ENCODE measurements at regions not wholly inside any gene's neighbourhood (a gene's known extent, or its start where the extent isn't known, plus 50 kb on each side); places are given as distances from the start of the nearest gene placed in this dataset.
"Not testable (repeated sequence)": the region's sequence is repeated elsewhere in the genome, so short reads cannot be mapped to it uniquely, and the experiment has no call there.

GRCh38 chr20:47926731-47927130 is 141.4 kb upstream of the SULF2 start:
- peaks cover 43% of the 10 kb centered on the region for H3K27me3 ChIP-seq (ENCODE audit: low read depth, low read length)
- H3K79me2 ChIP-seq (ENCODE audit: low read length): no peaks in the 10 kb centered on the region
- H3K9me3 ChIP-seq (ENCODE audit: insufficient read depth, low read length): no peaks in the 10 kb centered on the region
- H3K9ac ChIP-seq (ENCODE audit: low read length): no peak overlapping the region
- no peak for TF ChIP-seq EZH2phosphoT487 (IDR thresholded peaks at IDR 0.05; ENCODE audit: low read depth)
- TF ChIP-seq, protein P1, sequence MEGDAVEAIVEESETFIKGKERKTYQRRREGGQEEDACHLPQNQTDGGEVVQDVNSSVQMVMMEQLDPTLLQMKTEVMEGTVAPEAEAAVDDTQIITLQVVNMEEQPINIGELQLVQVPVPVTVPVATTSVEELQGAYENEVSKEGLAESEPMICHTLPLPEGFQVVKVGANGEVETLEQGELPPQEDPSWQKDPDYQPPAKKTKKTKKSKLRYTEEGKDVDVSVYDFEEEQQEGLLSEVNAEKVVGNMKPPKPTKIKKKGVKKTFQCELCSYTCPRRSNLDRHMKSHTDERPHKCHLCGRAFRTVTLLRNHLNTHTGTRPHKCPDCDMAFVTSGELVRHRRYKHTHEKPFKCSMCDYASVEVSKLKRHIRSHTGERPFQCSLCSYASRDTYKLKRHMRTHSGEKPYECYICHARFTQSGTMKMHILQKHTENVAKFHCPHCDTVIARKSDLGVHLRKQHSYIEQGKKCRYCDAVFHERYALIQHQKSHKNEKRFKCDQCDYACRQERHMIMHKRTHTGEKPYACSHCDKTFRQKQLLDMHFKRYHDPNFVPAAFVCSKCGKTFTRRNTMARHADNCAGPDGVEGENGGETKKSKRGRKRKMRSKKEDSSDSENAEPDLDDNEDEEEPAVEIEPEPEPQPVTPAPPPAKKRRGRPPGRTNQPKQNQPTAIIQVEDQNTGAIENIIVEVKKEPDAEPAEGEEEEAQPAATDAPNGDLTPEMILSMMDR (IDR thresholded peaks at IDR 0.05; ENCODE audit: low read depth, low read length): no peak
- H3K36me3 ChIP-seq (replicated peaks; ENCODE audit: low read depth, low read length): no peaks in the 10 kb centered on the region
- no peak overlapping the region for H2AFZ ChIP-seq (ENCODE audit: low read depth, low read length)
- no peak overlapping the region for H3K4me2 ChIP-seq (ENCODE audit: low read length)
- no peaks in the 10 kb centered on the region for H4K20me1 ChIP-seq (ENCODE audit: insufficient read depth, low read length)
- H3K27ac ChIP-seq (ENCODE audit: low read length): no peak overlapping the region
- H3K4me1 ChIP-seq (ENCODE audit: low read length): no peaks in the 10 kb centered on the region
- no peak overlapping the region for H3K4me3 ChIP-seq (ENCODE audit: low read length)

GRCh38 chr20:47925593-47925992 is 140.3 kb upstream of the SULF2 start:
- H3K4me1 ChIP-seq (ENCODE audit: low read length): no peaks in the 10 kb centered on the region
- H3K4me2 ChIP-seq (ENCODE audit: low read length): no peak overlapping the region
- no peak overlapping the region for H2AFZ ChIP-seq (ENCODE audit: low read depth, low read length)
- H3K79me2 ChIP-seq (ENCODE audit: low read length): no peaks in the 10 kb centered on the region
- peaks cover 48% of the 10 kb centered on the region for H3K27me3 ChIP-seq (ENCODE audit: low read depth, low read length)
- H4K20me1 ChIP-seq (ENCODE audit: insufficient read depth, low read length): no peaks in the 10 kb centered on the region
- no peak for TF ChIP-seq EZH2phosphoT487 (IDR thresholded peaks at IDR 0.05; ENCODE audit: low read depth)
- TF ChIP-seq, protein P1 (IDR thresholded peaks at IDR 0.05; ENCODE audit: low read depth, low read length): no peak
- no peaks in the 10 kb centered on the region for H3K36me3 ChIP-seq (replicated peaks; ENCODE audit: low read depth, low read length)
- no peak overlapping the region for H3K9ac ChIP-seq (ENCODE audit: low read length)
- H3K4me3 ChIP-seq (ENCODE audit: low read length): no peak overlapping the region
- no peaks in the 10 kb centered on the region for H3K9me3 ChIP-seq (ENCODE audit: insufficient read depth, low read length)
- no peak overlapping the region for H3K27ac ChIP-seq (ENCODE audit: low read length)

DNA sequence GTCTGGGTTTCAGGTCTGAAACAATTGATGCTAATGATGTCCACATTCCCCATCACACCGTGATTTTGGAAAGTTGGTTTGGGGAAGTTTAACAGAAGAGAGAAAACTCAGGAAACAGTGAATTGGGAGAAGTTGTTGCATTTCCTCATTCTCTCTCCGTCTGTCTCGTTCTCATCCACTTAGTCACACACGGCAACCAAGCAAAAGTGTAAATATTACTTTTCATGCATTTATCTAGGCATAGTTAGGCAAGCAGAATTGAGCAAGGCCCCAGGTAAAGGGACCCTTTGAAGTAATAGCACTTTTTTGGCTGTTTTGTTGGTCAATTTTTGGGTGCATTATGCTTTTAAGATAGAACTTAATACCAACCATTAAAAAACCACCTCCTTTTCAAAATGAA is 137.0 kb upstream of the SULF2 start:
- no peak overlapping the region for H3K4me3 ChIP-seq (ENCODE audit: low read length)
- H3K36me3 ChIP-seq (replicated peaks; ENCODE audit: low read depth, low read length): peaks cover 3% of the 10 kb centered on the region
- H2AFZ ChIP-seq (ENCODE audit: low read depth, low read length): no peak overlapping the region
- peaks cover 56% of the 10 kb centered on the region for H3K27me3 ChIP-seq (ENCODE audit: low read depth, low read length)
- H3K9me3 ChIP-seq (ENCODE audit: insufficient read depth, low read length): peaks cover 15% of the 10 kb centered on the region
- no peak overlapping the region for H3K9ac ChIP-seq (ENCODE audit: low read length)
- H3K4me2 ChIP-seq (ENCODE audit: low read length): no peak overlapping the region
- no peaks in the 10 kb centered on the region for H3K4me1 ChIP-seq (ENCODE audit: low read length)
- H3K27ac ChIP-seq (ENCODE audit: low read length): no peak overlapping the region
- TF ChIP-seq, protein P1 (IDR thresholded peaks at IDR 0.05; ENCODE audit: low read depth, low read length): no peak
- no peak for TF ChIP-seq EZH2phosphoT487 (IDR thresholded peaks at IDR 0.05; ENCODE audit: low read depth)
- H3K79me2 ChIP-seq (ENCODE audit: low read length): no peaks in the 10 kb centered on the region
- H4K20me1 ChIP-seq (ENCODE audit: insufficient read depth, low read length): no peaks in the 10 kb centered on the region

DNA sequence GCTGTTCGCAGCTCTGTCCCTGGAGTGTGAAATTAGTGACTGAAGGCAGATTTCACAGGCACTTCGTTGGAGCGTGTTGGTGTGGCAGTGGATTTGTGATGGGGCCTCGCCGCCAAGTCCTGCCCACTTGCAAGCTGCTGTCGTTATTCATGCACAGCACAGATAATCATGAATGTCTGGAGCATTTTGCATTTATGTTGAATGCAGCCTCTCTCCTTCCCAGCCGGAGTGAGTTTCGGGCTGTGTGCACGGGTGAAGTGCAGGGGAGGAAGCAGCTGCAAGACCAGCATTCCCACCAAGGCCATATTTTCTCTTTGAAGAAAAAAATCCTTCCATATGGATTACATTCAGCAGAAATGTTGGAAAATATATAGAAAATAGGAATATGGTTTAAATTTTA is 136.5 kb upstream of the SULF2 start:
- not testable (repeated sequence) for H3K36me3 ChIP-seq (replicated peaks; ENCODE audit: low read depth, low read length); H2AFZ ChIP-seq (ENCODE audit: low read depth, low read length); H3K4me2 ChIP-seq (ENCODE audit: low read length); H3K27ac ChIP-seq (ENCODE audit: low read length); H4K20me1 ChIP-seq (ENCODE audit: insufficient read depth, low read length); H3K4me1 ChIP-seq (ENCODE audit: low read length); H3K79me2 ChIP-seq (ENCODE audit: low read length); H3K9ac ChIP-seq (ENCODE audit: low read length); H3K4me3 ChIP-seq (ENCODE audit: low read length)
- peaks cover 56% of the 10 kb centered on the region for H3K27me3 ChIP-seq (ENCODE audit: low read depth, low read length)
- H3K9me3 ChIP-seq (ENCODE audit: insufficient read depth, low read length): peaks cover 20% of the 10 kb centered on the region

DNA sequence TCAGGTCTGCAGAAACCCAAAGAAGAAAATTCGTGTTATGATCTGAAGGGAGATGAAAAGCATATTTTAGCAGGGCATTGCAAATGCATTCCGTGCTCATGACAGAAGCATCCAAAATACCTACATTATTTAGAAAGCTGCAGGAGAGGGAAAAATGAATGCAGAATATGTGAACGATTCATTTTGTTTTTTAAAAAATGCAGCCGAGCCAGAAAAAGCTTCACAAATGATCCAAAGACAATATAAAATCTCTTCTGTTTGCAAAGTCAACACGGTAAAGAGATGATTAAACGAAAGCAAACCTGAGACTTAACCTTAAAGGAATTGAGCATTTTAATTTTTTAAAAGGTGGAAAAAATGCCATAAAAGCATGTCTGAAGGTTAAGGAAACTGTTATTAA is 136.1 kb upstream of the SULF2 start:
- H3K27ac ChIP-seq (ENCODE audit: low read length): no peak overlapping the region
- no peak overlapping the region for H3K9ac ChIP-seq (ENCODE audit: low read length)
- H3K36me3 ChIP-seq (replicated peaks; ENCODE audit: low read depth, low read length): peaks cover 3% of the 10 kb centered on the region
- H3K4me2 ChIP-seq (ENCODE audit: low read length): no peak overlapping the region
- TF ChIP-seq, protein P1 (IDR thresholded peaks at IDR 0.05; ENCODE audit: low read depth, low read length): no peak
- TF ChIP-seq EZH2phosphoT487 (IDR thresholded peaks at IDR 0.05; ENCODE audit: low read depth): no peak
- H3K27me3 ChIP-seq (ENCODE audit: low read depth, low read length): peaks cover 56% of the 10 kb centered on the region
- H4K20me1 ChIP-seq (ENCODE audit: insufficient read depth, low read length): no peaks in the 10 kb centered on the region
- H3K79me2 ChIP-seq (ENCODE audit: low read length): no peaks in the 10 kb centered on the region
- H3K4me3 ChIP-seq (ENCODE audit: low read length): no peak overlapping the region
- no peaks in the 10 kb centered on the region for H3K4me1 ChIP-seq (ENCODE audit: low read length)
- no peak overlapping the region for H2AFZ ChIP-seq (ENCODE audit: low read depth, low read length)
- peaks cover 20% of the 10 kb centered on the region for H3K9me3 ChIP-seq (ENCODE audit: insufficient read depth, low read length)
